ENCODE measurements at regions not wholly inside any gene's neighbourhood (a gene's known extent, or its start where the extent isn't known, plus 50 kb on each side); places are given as distances from the start of the nearest gene placed in this dataset.
A peak's percentile ranks its signal among the peaks of the same experiment; 100 is the strongest.

DNA sequence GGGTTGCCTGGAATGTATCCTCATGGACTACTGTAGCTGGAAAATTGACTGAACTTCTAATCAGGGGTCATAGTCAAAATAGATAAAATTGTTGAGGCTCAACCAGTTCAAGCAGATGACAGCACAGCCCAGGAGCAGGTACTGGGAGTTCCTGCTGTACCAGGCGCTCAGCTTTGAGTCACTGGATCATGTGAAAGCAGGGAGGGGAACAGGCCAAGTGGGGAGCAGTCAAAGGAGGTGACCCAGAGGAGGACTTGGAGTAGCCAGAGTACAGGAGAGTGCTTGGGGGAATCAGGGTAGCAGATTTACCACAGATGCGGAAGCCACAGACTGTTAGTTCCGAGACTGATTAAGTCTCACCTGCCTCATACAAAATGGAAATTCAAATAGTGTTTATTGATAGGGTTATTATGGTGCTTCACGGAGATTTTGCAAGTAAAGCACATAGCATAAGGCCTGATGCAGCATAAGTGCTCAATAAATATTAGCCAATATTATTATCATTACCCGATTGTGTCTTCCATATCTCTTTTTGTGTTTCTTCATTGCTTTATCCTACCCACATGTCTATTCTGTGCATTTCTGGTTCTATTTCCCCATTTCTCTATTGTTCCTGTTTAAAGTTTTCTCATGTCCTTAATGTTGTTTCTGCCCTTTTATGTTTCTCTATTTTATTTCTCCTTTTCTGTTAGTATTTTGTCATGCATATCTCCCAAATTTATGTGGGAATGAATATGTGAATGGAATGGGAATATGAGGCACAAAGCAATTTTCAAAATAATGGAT is 369.2 kb upstream of the MCTP2 start:
- DNase-seq = no peak

DNA sequence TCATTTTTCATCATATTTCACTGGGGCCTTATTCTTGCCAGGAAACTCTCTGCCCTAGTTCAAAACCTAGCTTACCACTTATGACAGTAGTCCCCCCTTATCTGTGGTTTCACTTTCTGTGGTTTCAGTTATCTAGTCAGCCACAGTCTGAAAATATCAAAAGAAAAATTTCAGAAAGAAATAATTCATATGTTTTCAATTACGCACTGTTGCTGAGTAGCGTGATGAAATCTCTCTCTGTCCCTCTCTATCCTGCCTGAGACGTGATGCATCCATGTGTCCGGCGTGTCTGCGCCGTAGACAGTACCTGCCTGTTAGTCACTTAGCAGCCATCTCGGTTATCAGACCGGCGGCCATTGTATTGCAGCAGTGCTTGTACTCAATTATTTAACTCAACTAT is 369.9 kb upstream of the MCTP2 start:
- no peak for DNase-seq

DNA sequence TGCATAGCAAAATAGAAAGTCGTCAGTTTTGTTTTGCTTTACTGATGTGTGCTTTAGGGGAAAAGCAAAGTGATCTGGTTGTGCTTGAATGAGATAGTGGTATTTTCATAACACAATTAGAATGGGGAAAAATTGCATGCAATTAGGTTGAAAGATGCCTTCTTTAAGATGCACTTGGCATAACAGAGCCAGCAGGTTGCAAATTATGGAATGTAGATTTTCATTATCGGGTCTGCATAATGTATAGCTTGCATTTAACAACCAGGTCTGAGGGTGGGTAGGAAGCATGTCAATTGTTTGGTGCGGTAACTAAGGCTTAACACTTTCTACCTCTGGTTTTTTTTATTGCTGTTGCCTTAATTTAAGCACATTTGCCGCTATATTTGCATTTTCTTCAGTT is 370.7 kb upstream of the MCTP2 start:
- DNase-seq = no peak

DNA sequence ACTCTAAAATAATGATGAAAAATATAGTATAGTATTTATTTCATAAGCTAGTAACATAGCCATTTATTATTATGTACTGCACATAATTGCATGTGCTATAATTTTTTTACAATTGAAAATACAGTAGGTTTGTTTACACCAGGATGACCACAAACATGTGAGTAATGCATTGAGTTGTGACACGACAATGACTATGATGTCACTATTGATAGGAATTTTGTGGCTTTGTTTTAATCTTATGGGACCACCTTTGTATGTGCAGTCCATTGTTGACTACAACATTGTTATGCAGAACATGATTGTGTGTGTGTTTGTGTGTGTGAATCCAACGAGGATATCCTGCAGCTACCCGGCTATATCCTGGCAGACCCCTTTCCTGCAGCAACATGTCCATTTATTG is 372.2 kb upstream of the MCTP2 start:
- DNase-seq = no peak

DNA sequence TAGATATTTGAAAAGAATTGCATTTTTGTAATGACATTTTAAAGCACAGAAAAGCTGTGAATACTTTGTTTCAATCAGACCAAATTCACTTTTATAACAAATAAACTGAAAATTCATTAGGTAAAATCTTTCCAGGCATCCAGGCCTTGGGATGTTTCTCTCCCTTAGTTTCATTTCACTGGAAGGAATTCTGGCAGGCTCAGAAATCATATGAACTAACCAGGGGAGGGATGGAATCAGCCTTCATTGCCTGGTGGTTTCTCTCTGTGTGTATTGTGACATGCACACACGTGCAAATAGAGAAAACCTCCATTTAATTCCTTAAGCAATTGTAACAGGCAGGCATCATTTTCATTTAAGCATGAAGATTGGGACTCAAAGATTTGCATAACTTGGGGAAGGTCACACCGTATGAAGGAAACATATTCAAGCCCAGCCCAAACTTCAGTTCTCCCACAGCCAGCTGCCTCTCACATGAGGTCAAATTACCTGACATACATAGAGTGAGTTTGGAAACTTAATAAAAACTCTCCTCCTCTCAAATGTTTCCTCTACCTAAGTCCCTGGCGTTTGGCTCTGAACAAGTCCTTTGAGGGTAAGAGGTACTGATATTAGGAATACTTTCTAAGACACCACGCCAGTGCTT is 376.1 kb upstream of the MCTP2 start:
- DNase-seq = no peak

DNA sequence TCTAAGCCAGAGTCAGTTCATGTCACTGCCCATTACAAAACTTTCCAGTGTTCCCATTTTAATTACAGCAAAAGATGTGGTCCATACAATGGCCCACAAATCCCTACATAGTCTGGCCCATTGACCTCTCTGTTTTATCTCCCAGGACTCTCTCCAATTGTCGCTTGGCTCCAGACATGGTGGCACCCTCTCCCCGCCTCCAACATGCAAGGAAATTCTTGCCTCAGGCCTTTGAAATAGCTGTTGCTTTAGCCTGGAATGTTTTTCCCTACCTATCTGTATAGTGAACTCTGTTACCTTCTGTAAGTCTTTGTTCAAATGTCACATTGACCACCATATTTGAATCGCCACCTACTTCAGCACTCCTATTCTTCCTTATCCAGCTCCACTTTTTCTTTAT is 377.3 kb upstream of the MCTP2 start:
- no peak for DNase-seq

DNA sequence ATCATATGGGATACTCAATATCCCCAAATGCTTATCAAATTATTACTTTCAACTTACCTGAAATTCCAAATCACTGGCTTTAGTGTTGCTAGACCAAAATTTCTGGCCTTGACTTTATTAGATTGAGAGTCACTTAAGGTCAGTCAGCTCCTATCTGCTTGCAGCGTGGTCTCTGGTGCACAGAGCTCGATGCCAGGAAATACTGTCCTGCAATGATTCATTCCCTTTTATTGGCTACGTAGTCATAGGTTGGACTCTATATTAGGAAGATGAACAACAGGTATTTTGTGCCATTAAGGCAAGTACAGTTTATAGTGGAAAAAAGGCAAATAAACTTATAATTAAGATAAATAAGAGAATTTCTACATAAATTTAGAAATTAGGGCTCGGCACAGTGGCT is 378.6 kb upstream of the MCTP2 start:
- DNase-seq = no peak

DNA sequence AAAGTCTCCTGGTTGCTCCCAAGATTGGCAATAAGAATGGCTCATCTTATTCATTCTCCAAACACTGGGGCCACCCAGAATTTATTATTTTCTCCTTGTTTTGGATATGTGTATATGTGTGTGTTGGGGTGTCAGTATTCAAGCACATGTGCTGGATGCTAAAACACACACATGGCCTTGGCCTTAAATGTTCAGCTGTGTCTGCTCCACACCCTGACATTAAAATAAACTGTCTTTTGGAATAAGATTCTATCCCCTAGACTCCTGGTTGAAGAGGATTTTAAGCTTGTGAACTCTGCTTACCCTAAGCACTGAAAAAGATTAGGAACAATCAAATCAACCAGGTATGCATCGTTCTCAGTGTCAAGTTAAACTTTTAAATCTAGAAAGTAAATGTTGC is 382.9 kb upstream of the MCTP2 start:
- no peak for DNase-seq

DNA sequence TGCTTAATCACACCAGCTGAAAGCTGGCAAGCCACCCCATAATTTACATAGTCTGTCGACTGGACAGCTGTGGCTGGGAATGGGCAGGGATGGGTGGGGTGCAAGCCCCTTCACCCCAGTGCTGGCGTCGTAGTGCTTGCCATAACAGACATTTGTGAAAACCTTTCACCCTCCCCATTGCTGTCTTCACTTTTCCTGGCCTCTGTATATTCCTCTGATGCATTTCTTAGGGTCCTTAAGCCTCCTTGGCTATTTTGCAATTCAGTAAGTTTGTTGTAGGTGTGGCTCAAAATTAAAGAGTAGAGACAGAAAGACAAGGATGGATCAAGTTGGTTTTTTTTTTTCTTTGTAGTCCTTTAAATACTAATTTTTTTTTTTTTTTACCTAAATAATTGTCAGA is 383.3 kb upstream of the MCTP2 start:
- DNase-seq = no peak

DNA sequence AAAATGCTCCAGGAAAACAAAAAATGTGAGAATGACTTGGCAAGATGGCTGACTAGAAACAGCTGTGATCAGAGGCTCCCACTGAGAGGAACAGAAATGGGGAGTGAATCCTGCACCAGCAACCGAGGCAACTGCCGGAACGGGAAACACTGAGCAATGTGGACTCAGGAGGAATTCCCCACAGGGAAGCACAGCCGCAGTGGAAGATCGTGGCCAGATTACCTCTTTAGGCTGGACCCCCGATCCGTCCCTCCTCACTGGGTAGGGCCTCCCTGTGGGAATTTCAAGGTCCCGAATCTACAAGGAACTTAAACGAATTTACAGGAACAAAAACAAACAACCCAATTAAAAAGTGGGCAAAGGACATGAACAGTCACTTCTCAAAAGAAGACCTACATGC is 385.2 kb upstream of the MCTP2 start:
- no peak for DNase-seq

DNA sequence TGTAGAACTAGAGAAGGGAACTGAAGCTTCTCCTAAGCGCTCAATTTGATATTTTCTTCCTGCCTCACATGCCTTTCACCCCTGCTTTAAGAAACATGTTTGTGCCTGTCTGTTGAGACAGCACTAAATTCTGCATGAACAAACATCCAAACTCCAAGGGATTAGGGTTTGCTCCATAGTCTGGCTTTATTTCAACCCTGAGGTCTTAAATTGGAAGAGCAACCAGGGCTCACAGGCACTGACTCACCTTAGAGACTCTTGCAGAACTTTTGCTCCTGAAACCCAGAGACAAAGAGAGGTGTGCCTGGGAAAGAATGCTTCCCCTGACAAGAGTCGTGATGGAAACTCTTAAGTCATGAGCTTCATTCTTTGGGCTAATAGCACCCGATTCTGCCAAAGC is 393.9 kb upstream of the MCTP2 start:
- no peak for DNase-seq

DNA sequence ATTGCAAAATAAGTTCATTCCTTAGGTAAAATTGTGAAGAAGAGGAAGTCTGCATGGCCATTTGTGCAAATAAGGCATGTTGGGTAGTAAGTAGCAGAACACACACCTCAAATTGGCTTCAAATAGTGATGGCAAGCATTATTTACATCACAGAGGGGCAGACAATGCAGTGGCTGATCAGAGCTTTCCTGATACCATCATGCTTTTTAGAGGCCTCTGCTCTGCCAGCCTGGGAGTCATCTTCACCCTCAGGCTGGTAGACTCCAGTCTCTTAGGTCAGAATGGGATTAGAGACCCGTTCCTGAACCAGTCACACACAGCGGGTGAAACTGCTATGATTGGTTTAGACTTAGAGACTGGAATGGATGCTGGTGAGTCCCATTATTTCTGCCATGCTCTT is 396.0 kb upstream of the MCTP2 start:
- DNase-seq = no peak

DNA sequence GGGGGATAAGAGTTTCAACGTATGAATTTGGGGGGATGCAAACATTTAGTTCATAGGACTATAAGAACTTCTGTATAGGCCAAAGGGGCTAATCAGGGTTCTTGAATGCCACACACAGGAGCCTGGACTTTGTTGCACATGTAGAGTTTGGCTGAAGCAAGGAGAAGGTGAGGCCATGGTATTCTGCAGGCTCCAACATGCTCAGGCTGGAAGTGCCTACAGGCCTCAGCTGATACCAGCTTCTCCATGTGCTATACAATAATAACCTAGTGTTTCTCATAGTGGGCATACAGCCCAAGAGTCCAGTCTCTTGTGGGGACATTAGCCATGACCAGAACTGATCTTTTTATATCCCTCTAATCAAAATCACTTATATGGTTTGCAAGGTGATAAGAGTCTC is 399.7 kb upstream of the MCTP2 start:
- DNase-seq = no peak

DNA sequence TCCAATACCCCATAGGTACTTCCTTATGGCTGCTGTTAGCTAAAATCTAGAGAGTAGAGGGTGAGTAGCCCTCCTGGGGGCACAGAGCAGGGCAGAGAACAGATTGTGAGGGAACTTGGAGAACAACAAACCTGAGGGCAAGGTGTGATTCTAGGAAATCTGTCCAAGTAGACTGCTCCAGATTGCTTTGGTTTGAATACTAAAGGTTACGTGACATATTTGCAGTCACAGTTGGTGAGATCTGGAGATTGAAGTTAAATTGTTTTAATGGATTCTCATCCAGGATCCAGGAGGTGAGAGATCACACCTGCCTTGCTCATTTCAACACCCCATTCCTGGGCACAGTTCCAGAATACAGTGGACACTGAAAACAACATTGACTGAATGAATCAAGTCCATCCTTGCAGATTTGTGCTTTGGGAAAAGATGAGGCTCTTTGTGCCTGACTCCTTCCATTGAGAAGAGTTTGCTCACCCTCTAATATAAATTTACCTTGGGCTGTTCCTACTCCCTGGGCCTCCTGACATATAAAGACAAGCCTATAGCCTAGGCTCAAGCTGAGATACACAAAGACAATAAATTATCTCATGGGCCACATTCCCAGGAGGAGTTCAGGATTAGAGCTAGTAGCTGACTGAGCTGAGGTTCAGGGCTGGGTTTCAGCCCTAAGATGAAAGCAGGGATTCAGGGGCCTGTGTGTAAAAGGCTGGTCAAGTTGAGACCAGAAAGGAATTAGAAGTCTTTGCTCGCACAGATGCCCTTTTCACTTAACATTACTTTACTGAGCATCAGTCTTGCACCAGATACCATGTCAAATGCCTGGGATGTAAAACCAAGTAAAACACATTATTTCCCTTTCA is 400.9 kb upstream of the MCTP2 start:
- no peak for DNase-seq

DNA sequence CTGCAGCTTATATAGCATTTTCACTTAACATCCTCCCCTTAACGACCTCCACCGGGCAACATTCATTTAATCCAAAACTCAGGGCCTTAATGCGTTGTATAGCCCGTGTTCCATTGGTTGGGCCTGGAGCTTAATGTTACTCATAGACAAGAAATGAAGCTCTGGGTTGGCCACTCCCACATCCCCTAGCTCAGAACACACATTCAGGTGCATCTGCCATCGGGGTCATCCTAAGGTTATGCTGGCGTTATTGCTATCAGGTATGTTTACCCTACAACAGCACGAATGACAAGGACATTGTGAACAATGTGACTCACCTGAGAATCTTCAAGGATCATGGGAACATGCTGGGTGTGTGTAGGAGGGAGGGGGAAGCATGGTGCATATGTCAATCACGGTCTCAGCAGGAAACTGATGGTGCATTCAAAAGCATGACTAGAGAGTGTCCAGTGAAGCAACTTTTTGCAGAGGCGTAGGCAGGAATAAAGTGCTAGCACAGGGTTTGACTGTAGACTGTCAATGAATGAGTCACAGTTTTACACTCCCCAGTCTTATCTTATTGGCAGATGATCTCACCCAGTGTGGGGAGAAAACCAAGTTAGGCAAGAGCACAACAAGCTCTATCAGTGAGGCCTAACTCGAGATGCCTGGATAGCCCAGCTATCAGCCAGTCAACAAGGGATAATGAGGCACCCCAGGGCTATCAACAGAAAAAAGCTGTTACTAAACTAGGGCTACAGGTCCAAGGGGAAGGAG is 402.1 kb upstream of the MCTP2 start:
- DNase-seq = peak; percentile 39

DNA sequence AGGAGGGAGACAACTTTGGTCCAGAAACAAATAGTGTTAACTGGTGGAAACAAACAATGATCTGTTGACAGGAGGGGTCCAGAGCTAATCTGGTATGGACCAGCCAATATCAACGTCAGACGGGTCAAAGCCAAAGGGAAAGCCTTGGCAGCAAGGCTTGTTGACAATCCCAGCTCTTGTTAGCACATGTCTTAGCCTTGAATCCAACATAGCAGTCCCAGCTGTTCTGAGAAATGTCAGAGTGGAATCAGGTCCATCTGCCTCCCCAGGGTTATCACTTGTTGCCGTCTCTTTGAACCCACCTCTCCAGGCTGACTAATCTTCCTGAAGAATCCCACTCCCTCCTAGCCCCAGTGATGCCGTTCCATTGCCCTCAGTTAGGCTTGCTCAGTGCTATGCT is 404.6 kb upstream of the MCTP2 start:
- no peak for DNase-seq

DNA sequence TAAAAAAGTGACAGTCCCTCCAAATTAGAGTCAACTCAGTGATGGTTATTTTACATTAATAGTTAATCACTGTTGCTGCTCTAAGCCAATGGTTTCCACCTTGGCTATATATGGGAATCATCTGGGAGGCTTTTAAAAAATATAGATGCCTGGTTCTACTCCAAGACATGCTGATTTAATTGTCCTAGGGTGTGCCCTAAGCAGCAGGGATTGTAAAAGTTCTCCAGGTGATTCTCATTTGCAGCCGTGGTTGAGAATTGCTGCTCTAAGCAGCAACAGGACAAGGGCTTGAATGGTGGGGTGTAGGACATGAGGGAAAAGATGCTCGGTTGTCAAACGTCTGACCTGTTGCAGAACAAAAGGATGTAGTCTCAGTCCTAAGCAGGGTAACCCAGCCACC is 405.1 kb upstream of the MCTP2 start:
- DNase-seq = no peak

DNA sequence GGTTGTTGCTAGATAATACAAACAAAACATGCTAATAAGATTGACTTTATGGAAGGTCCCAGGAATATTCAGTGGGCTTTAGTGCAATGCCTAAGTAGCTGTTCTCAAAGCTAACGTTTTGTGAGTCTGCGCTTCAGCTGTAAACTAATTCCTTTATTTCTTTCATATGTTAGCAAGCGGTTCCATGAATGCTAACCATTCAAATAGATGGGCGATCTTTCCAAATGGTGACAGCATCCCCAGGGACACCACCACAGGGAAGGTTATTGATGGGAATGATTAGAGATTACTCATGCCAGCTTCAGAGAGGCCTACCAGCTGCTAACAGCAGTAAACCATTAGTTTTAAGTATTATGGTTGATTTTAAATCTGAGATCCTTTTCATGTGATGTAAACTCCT is 405.7 kb upstream of the MCTP2 start:
- DNase-seq = no peak

DNA sequence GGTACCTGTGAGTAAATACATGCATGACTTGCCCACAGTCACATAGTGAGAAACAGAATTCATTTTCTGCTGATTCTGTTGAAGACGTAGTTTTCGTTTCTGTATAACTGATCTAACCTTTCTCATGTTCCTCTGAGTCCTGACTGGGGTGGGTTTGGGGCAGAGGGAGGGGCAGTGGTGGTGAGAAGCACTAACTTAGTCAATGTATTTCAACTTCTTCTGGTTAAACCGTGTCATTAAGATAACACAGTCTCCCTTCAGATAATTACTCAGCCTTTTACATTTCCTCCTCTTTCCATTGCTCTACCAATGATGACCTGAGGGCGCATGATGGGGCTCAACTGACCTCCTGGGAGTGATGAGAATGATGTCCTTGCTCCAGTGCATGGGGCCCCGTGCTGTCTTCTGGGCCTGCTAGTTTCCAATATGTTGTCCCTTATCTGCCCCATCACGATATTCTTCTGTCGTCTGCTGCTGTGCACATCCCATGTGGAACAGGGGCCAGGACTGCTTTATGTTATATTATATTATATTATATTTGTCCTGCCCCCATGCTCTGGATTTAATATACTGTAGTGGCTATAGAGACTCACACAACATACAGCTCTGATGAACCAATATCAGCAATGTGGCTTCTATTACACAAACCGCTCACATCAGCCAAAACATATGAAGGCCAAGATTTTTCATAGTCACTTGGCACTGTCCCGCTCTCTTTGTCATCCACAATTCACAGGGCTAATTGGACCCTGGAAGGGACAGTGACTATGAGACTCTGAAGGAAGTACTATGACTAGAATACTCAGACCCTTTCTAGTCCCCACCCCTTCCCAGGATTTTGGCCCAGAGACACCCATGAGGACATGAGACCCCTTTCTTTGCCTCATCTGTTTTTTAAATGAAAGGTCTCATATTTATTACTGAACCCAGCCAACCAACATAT is 407.1 kb upstream of the MCTP2 start:
- no peak for DNase-seq

DNA sequence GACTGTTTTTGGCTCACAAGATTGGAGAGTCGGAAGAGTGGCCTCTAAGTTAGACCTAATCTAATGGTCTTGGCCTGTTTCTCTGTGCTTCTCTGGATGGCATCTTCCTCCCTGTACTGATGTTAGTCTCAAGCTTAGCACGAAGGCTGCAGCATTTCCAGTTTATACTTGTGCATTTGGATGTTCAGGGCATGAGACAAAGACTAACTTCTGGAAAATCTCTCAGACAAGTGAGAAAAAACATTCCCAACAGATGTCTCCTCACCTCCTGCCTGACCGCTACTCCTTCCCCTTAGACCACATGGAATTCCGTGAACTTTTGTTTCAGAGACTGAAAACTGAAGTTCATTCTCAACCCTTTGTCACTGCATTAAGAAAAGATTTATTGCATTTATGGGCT is 410.8 kb upstream of the MCTP2 start:
- no peak for DNase-seq

DNA sequence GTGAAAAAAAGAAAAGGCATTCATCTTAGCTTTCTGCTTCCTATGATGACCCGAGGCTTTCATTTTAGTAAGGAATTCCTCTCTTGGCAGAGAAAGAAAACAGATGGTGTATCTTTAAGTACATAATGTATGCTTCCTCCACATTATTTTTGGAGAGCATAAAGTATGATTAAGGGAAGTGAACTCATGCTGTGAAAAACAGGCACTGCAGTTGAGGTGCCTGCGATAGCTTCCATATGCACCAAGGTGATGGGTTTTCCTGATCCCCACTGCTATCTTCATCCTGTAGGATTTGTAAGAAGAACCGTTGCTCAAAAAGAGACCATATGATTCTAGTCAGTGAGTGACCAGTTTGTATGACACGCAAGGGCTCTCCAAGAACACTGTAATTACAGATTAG is 411.5 kb upstream of the MCTP2 start:
- no peak for DNase-seq

DNA sequence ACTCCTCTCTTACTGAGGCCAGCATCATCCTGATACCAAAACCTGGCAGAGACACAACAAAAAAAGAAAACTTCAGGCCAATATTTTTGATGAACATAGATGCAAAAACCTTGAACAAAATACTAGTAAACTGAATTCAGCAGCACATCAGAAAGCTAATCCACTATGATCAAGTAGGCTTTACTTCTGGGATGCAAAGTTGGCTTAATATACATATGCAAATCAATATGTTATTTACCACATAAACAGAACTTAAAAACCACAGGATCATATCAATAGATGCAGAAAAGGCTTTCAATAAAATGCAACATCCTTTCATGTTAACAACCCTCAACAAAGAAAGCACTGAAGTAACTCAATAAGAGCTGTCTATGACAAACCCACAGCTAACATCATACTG is 414.5 kb upstream of the MCTP2 start:
- no peak for DNase-seq
